K562 (cell line): ENCODE measurements at regions not wholly inside any gene's neighbourhood (a gene's known extent, or its start where the extent isn't known, plus 50 kb on each side); places are given as distances from the start of the nearest gene placed in this dataset.

Experiments
- ATAC-seq: fragments of 200-7000 bp; cut with Tn5 transposase; 3 replicates; pipeline ENCODE4 v1.9.1; 2020; ENCODE audit warnings: moderate library complexity
- BruUV-seq: library from RNA; stranded (reverse); fragments of 400-500 nt; replicated peaks from 2 replicates; lab custom pipeline; 2021; lab: Mats Ljungman, UMichigan
- CTCF ChIA-PET: fragments of 300-600 bp; formaldehyde crosslinking; extraction: SDS; loops from one replicate; lab custom pipeline; 2021; ENCODE audit warnings: low intra/inter-chr PET ratio; lab: Yijun Ruan, JAX
- POLR2A ChIA-PET: fragments of 300-600, 350-650 bp; sonication (Branson Sonifier 250); formaldehyde crosslinking; extraction: SDS; loops from one replicate; lab custom pipeline; 2021; ENCODE audit warnings: antibody characterized with exemption, inconsistent platforms; lab: Yijun Ruan, JAX
- DNase-seq, 4 experiments: peaks; one replicate each; pipeline versions ENCODE4 v3.0.0 to v3.0.0-alpha.2; 2011 to 2018; ENCODE audit warnings: low spot score in 3 of 4, mixed read lengths in 3 of 4; ENCODE audit errors: extremely low read depth in 1 of 4
- FAIRE-seq: peaks from 2 replicates; lab custom pipeline; 2011; peaks lifted over from hg19 to GRCh38; lab: Jason Lieb, UNC
- H2AFZ ChIP-seq: 2 replicates; pipeline ENCODE4 v1.6.0; 2011; ENCODE audit warnings: low read depth, low read length, control low read depth, inconsistent platforms
- H3K27ac ChIP-seq: fragments of 200-600 bp; 3 replicates; pipeline ENCODE4 v1.8.0; 2011; ENCODE audit warnings: low read depth, mild to moderate bottlenecking, control low read depth, inconsistent platforms, low read length, moderate library complexity, mixed read lengths; ENCODE audit errors: extremely low read depth
- H3K27me3 ChIP-seq, 2 experiments: fragments of 300-600 bp in 1 of 2; 2 replicates in 1 of 2; 3 replicates in 1 of 2; pipeline versions ENCODE4 v1.6.0 to v1.8.0; 2011; ENCODE audit warnings: inconsistent platforms in 2 of 2, low read length in 2 of 2, mild to moderate bottlenecking in 1 of 2, mixed read lengths in 1 of 2, moderate library complexity in 1 of 2; ENCODE audit not compliant: control insufficient read depth in 2 of 2, insufficient read depth in 2 of 2
- H3K36me3 ChIP-seq: fragments of 300-600 bp; 3 replicates; pipeline ENCODE4 v1.8.0; 2011; ENCODE audit warnings: mild to moderate bottlenecking, low read length, inconsistent platforms; ENCODE audit not compliant: control insufficient read depth, insufficient read depth
- H3K4me1 ChIP-seq, 2 experiments: fragments of 200-600 bp in 1 of 2; replicated peaks in 1 of 2; 2 replicates in 1 of 2; 3 replicates in 1 of 2; pipeline versions ENCODE4 v1.5.1 to v1.8.0; 2011; ENCODE audit warnings: inconsistent platforms in 2 of 2, low read length in 2 of 2, mild to moderate bottlenecking in 1 of 2, mixed read lengths in 1 of 2, moderate library complexity in 1 of 2; ENCODE audit not compliant: control insufficient read depth in 2 of 2, insufficient read depth in 2 of 2
- H3K4me2 ChIP-seq: 2 replicates; pipeline ENCODE4 v1.6.1; 2011; ENCODE audit warnings: low read length, control low read depth, inconsistent platforms, mixed read lengths; ENCODE audit not compliant: insufficient read depth
- H3K4me3 ChIP-seq: fragments of 200-600 bp; sonication (generic), shearing (Covaris generic); 2 replicates; pipeline ENCODE4 v1.5.1; 2016; ENCODE audit warnings: control low read depth, inconsistent platforms
- H3K79me2 ChIP-seq: fragments of 200-600 bp; 3 replicates; pipeline ENCODE4 v1.8.0; 2011; ENCODE audit warnings: low read length, inconsistent platforms; ENCODE audit not compliant: control insufficient read depth, insufficient read depth
- H3K9ac ChIP-seq, 2 experiments: 2 replicates each; pipeline versions ENCODE4 v1.6.0 to v1.6.1; 2011; ENCODE audit warnings: low read depth in 2 of 2, low read length in 2 of 2, control low read depth in 1 of 2, inconsistent platforms in 1 of 2, mild to moderate bottlenecking in 1 of 2, mixed read lengths in 1 of 2; ENCODE audit not compliant: insufficient read depth in 1 of 2
- H3K9me1 ChIP-seq: one replicate; pipeline ENCODE4 v1.6.0; 2011; ENCODE audit warnings: inconsistent platforms, mild to moderate bottlenecking, low read length, moderate library complexity; ENCODE audit not compliant: control insufficient read depth, insufficient read depth
- H3K9me3 ChIP-seq: replicated peaks from 2 replicates; pipeline ENCODE4 v1.5.1; 2011; ENCODE audit warnings: low read depth, low read length, inconsistent platforms; ENCODE audit not compliant: control insufficient read depth, insufficient read depth
- H4K20me1 ChIP-seq: replicated peaks from 2 replicates; pipeline ENCODE4 v1.6.1; 2011; ENCODE audit warnings: low read length, inconsistent platforms, mixed read lengths; ENCODE audit not compliant: control insufficient read depth, insufficient read depth
- DIDO1 ChIP-seq: fragments of 450-650 bp; IDR thresholded peaks from 2 replicates; pipeline ENCODE4 v1.6.1; 2016; ENCODE audit warnings: low read depth, missing biosample characterization, missing genetic modification characterization
- FOXK2 ChIP-seq, 2 experiments: fragments of 450-650 bp; IDR thresholded peaks in 1 of 2; conservative IDR thresholded peaks in 1 of 2; 2 replicates each; pipeline ENCODE4 v1.6.1; 2016; ENCODE audit warnings: low read depth in 2 of 2, mild to moderate bottlenecking in 1 of 2
- ILK ChIP-seq: fragments of 450-650 bp; IDR thresholded peaks from 2 replicates; pipeline ENCODE4 v1.6.1; 2016; ENCODE audit warnings: missing genetic modification characterization, low read depth, mild to moderate bottlenecking, missing compliant biosample characterization, moderate library complexity, borderline replicate concordance
- KLF16 ChIP-seq: IDR thresholded peaks from 2 replicates; pipeline ENCODE4 v1.6.1; 2016; ENCODE audit warnings: antibody characterized with exemption
- MYNN ChIP-seq, 2 experiments: sonication (generic); formaldehyde crosslinking in 1 of 2; IDR thresholded peaks; 2 replicates each; pipeline versions ENCODE4 v1.5.0 to v1.6.1; 2016 to 2020; ENCODE audit warnings: antibody characterized with exemption in 1 of 2, missing genetic modification reagents in 1 of 2
- NFIX ChIP-seq: fragments of 250-450 bp; sonication (Bioruptor Pico); IDR thresholded peaks from 2 replicates; pipeline ENCODE4 v1.4.0; 2020; ENCODE audit warnings: low read depth, mild to moderate bottlenecking, moderate library complexity
- PRPF4 ChIP-seq: fragments of 200-400 bp; formaldehyde crosslinking; IDR thresholded peaks from one replicate; pipeline ENCODE4 v1.6.1; 2017; ENCODE audit warnings: low read length, low read depth, mild to moderate bottlenecking; ENCODE audit not compliant: insufficient read depth, poor library complexity, severe bottlenecking
- SAP30 ChIP-seq: fragments of 200-600 bp; sonication (generic); IDR thresholded peaks from 2 replicates; pipeline ENCODE4 v1.6.1; 2012; ENCODE audit warnings: borderline replicate concordance, low read depth, mild to moderate bottlenecking, moderate library complexity, low read length, control low read depth, inconsistent platforms; ENCODE audit not compliant: insufficient read depth, poor library complexity, severe bottlenecking
- SMARCB1 ChIP-seq: IDR thresholded peaks from 2 replicates; pipeline ENCODE4 v1.6.1; 2011; ENCODE audit warnings: improper control_type of control experiment, low read depth; ENCODE audit not compliant: insufficient read length
- ZNF780A ChIP-seq: fragments of 250-450 bp; sonication (Bioruptor Pico); IDR thresholded peaks from 2 replicates; pipeline ENCODE4 v1.5.0; 2021; ENCODE audit warnings: mild to moderate bottlenecking
- WGBS: fragments of 100-300 bp; shearing (Covaris generic); methylation state at CpG from one replicate; pipeline ENCODE4 v1.1.6; 2016; ENCODE audit warnings: low coverage, mixed read lengths; ENCODE audit not compliant: insufficient coverage; ENCODE audit errors: missing lambda C conversion rate; 5-methylcytosine and 5-hydroxymethylcytosine counted together
- in situ Hi-C: fragments of 300-500 bp; cut with MboI; formaldehyde crosslinking; loops from 4 replicates; pipeline ENCODE4 v1.15.0; 2018; ENCODE audit warnings: inconsistent platforms, mixed read lengths
- intact Hi-C: fragments of 100-400 bp; cut with micrococcal nuclease; formaldehyde crosslinking; loops from 2 replicates; pipeline ENCODE4 v1.14.2; 2022
- TF ChIP-seq, protein P1 (sequence below): fragments of 450-650 bp; IDR thresholded peaks from 2 replicates; pipeline ENCODE4 v1.6.1; 2017; ENCODE audit warnings: antibody characterized with exemption, mild to moderate bottlenecking
- TF ChIP-seq, protein P2 (sequence below): sonication (generic); formaldehyde crosslinking; IDR thresholded peaks from 2 replicates; pipeline ENCODE4 v1.4.0; 2020; ENCODE audit warnings: mild to moderate bottlenecking, missing genetic modification reagents
- TF ChIP-seq, protein P3 (sequence below): fragments of 250-450 bp; sonication (Bioruptor Pico); IDR thresholded peaks from 2 replicates; pipeline ENCODE4 v1.8.0; 2022; ENCODE audit warnings: inconsistent platforms, mild to moderate bottlenecking, moderate library complexity, borderline replicate concordance

DNA sequence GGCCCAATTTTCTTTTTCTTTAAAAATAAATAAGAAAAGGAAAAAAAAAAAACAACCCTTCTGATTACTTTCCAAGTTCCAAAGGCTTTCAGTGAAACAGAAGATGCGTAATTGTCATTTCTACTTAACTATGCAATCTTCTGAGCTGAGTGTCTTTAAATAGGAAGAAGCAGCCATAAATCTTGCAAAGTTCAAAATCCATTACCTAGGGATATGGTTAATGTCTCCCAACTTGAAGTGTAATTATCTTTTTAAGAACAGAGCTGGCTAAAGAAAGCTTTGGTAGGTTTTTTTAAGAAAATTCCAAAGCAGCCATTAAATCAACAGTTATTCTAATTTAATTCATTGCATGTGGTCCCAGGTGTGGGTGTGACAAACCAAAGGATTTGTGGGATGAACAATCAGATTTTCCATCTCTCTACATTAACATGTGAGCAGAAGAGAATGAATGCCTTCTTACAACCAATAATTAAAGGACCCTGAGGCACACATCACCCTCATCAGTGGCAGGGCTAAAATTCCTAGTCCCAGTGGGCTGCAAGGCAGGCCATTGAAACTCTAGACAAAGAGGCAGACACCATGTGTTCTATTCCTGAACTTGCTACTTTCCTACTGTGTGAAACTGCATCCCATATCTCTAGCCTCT lies 419.2 kb downstream of the REEP3 start (continued):
- TF ChIP-seq, protein P1, sequence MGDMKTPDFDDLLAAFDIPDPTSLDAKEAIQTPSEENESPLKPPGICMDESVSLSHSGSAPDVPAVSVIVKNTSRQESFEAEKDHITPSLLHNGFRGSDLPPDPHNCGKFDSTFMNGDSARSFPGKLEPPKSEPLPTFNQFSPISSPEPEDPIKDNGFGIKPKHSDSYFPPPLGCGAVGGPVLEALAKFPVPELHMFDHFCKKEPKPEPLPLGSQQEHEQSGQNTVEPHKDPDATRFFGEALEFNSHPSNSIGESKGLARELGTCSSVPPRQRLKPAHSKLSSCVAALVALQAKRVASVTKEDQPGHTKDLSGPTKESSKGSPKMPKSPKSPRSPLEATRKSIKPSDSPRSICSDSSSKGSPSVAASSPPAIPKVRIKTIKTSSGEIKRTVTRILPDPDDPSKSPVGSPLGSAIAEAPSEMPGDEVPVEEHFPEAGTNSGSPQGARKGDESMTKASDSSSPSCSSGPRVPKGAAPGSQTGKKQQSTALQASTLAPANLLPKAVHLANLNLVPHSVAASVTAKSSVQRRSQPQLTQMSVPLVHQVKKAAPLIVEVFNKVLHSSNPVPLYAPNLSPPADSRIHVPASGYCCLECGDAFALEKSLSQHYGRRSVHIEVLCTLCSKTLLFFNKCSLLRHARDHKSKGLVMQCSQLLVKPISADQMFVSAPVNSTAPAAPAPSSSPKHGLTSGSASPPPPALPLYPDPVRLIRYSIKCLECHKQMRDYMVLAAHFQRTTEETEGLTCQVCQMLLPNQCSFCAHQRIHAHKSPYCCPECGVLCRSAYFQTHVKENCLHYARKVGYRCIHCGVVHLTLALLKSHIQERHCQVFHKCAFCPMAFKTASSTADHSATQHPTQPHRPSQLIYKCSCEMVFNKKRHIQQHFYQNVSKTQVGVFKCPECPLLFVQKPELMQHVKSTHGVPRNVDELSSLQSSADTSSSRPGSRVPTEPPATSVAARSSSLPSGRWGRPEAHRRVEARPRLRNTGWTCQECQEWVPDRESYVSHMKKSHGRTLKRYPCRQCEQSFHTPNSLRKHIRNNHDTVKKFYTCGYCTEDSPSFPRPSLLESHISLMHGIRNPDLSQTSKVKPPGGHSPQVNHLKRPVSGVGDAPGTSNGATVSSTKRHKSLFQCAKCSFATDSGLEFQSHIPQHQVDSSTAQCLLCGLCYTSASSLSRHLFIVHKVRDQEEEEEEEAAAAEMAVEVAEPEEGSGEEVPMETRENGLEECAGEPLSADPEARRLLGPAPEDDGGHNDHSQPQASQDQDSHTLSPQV, result no peak
- no peak for TF ChIP-seq ZNF780A (CRISPR knock-in tag)
- no peak for TF ChIP-seq FOXK2 (conservative IDR thresholded peaks at IDR 0.05 in 1 of 2, IDR thresholded peaks at IDR 0.05 in 1 of 2; ENCODE audit: low read depth in 2 of 2)
- TF ChIP-seq, all 486 proteins: peak for 0

DNA sequence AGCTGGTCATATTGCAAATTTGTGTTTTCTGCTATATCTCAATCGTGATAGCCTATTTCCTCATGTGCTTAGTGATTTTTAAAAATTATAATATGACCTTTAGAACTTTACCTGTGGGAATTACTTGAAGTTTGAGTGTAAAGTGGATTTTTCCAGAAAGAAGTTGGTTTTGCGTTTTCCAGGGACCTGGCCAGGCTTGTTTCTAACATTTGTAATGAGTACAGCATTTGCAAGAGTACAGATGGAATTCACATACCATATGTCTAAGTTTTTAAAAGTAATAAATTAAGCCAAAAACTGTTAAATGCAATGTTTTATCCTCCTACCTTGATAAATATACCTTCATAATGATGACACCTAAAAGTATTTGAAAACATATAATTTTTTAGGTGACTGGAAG lies 443.2 kb downstream of the REEP3 start:
- FAIRE-seq (no peak), DNase-seq (no peak), ATAC-seq (no peak)
- H3K9me3 ChIP-seq, result no peaks in the 10 kb centered on the region
- BruUV-seq, result no TSS peak
- H2AFZ ChIP-seq, result no peak overlapping the region
- no peak overlapping the region for H3K9ac ChIP-seq
- H3K79me2 ChIP-seq, result no peaks in the 10 kb centered on the region
- no peaks in the 10 kb centered on the region for H3K27me3 ChIP-seq
- no peaks in the 10 kb centered on the region for H4K20me1 ChIP-seq
- intact Hi-C loops (no loop called here), in situ Hi-C loops (no loop called here)
- no peaks in the 10 kb centered on the region for H3K36me3 ChIP-seq
- CTCF ChIA-PET, result no interaction called here
- 0% methylated on average over 2 of the region's 2 CpGs for WGBS
- no peak overlapping the region for H3K27ac ChIP-seq
- H3K4me2 ChIP-seq, result no peak overlapping the region
- H3K4me3 ChIP-seq, result no peak overlapping the region
- H3K4me1 ChIP-seq, result no peaks in the 10 kb centered on the region
- no peaks in the 10 kb centered on the region for H3K9me1 ChIP-seq
- POLR2A ChIA-PET, result no interaction called here
- TF ChIP-seq KLF16, result no peak
- TF ChIP-seq NFIX (CRISPR knock-in tag), result no peak
- TF ChIP-seq SAP30, result no peak
- TF ChIP-seq, protein P2, sequence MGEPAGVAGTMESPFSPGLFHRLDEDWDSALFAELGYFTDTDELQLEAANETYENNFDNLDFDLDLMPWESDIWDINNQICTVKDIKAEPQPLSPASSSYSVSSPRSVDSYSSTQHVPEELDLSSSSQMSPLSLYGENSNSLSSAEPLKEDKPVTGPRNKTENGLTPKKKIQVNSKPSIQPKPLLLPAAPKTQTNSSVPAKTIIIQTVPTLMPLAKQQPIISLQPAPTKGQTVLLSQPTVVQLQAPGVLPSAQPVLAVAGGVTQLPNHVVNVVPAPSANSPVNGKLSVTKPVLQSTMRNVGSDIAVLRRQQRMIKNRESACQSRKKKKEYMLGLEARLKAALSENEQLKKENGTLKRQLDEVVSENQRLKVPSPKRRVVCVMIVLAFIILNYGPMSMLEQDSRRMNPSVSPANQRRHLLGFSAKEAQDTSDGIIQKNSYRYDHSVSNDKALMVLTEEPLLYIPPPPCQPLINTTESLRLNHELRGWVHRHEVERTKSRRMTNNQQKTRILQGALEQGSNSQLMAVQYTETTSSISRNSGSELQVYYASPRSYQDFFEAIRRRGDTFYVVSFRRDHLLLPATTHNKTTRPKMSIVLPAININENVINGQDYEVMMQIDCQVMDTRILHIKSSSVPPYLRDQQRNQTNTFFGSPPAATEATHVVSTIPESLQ (CRISPR knock-in tag), result no peak
- TF ChIP-seq PRPF4, result no peak
- no peak for TF ChIP-seq MYNN (IDR thresholded peaks at IDR 0.05)
- no peak for TF ChIP-seq MYNN (CRISPR knock-in tag; IDR thresholded peaks at IDR 0.05)
- TF ChIP-seq, protein P3, sequence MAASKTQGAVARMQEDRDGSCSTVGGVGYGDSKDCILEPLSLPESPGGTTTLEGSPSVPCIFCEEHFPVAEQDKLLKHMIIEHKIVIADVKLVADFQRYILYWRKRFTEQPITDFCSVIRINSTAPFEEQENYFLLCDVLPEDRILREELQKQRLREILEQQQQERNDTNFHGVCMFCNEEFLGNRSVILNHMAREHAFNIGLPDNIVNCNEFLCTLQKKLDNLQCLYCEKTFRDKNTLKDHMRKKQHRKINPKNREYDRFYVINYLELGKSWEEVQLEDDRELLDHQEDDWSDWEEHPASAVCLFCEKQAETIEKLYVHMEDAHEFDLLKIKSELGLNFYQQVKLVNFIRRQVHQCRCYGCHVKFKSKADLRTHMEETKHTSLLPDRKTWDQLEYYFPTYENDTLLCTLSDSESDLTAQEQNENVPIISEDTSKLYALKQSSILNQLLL (CRISPR knock-in tag), result no peak
- no peak for TF ChIP-seq ILK
- no peak for TF ChIP-seq DIDO1
- TF ChIP-seq SMARCB1, result no peak
